Suppressor macrophage (primary cell): ENCODE measurements at regions not wholly inside any gene's neighbourhood (a gene's known extent, or its start where the extent isn't known, plus 50 kb on each side); places are given as distances from the start of the nearest gene placed in this dataset.
"Not testable (repeated sequence)": the region's sequence is repeated elsewhere in the genome, so short reads cannot be mapped to it uniquely, and the experiment has no call there.

Experiments used
- DNase-seq, 4 experiments: peaks; one replicate each; pipeline ENCODE4 v3.0.0-alpha.2; 2020 to 2022

DNA sequence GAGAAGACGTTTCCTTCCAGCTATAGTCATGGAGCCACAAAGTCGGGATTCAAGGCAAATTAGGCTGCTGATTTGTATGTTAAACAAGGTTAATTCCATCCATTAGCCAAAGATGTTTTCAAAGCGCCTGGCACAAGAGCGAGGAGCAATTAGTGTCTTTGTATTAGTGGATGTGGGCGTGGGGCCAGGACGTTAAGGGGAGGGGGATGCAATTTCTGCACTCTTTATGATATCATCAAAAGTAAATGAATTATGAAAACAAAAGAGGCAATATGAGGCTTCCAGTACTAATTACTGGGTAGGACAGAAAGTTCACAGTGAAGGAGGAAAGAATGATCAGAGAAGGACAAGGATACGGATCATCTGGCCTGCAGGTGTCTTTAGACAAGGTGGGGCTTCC lies 230.9 kb upstream of the MSX2 start:
- no peak for DNase-seq

DNA sequence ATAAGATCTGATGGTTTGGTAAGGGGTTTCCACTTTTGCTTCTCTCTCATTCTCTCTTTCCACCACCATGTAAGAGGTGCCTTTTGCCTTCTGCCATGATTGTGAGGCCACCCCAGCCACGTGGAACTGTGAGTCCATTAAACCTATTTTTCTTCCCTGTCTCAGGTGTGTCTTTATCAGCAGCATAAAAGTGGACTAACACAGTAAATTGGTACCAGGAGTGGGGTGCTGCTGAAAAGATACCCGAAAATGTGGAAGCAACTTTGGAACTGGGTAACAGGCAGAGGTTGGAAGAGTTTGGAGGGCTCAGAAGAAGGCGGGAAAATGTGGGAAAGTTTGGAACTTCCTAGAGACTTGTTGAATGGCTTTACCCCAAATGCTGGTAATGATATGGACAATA lies 226.4 kb upstream of the MSX2 start:
- not testable (repeated sequence) for DNase-seq

DNA sequence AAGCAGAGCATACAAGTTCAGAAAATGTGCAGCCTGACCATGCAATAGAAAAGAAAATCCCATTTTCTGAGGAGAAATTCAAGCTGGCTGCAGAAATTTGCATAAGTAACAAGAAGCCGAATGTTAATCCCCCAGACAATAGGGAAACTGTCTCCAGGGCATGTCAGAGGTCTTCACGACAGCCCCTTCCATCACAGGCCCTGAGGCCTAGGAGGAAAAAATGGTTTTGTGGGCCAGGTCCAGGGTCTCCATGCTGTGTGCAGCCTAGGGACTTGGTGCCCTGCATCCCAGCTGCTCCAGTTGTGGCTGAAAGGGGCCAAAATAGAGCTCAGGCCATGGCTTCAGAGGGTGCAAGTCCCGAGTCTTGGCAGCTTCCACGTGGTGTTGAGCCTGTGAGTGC lies 225.8 kb upstream of the MSX2 start:
- not testable (repeated sequence) for DNase-seq

DNA sequence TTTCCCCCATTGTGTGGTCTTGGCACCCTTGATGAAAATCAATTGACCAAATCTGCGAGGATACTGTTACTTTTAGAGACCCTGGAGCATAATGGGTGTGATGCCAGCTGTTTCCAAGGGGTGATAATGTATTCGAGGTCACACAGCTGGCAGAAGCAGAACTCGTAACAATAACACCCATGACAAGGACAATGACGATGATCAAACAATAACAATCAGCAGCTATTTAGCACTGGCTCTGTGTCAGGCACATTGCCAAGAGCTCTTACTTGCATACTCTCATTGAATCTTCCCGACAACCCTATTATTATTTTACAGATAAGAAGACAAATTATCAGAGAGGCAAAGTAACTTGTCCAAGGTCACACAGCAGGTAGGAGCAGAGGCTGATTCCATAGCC lies 223.7 kb upstream of the MSX2 start:
- DNase-seq = no peak

DNA sequence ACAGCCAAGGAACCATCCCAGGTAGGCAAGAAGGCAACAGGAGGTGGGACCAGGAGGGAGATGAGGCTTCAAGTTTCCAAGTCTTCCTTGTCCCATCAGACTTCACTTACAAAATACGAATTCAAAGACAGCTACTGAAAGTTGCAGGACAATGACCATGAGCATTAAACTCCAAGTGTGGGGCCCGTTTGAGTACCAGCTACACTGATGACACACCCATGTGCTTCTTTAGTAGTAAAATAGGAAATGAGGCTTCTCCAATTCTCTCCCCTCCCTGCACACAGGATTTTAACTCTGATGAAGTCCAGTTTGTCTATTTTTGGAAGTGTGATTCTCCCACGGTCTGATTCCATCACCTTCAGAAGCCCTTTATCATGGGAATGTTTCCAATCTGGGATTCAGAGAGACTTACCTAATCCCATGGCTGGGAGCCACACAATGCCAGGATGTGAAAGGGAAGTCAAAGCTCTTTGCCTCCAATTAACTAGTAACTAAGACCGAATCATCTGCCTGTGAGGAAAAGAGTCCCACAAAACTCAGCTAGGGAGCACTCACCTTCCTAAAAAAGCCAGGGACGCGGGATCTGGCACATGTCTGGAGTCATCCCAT lies 222.8 kb upstream of the MSX2 start:
- no peak for DNase-seq

DNA sequence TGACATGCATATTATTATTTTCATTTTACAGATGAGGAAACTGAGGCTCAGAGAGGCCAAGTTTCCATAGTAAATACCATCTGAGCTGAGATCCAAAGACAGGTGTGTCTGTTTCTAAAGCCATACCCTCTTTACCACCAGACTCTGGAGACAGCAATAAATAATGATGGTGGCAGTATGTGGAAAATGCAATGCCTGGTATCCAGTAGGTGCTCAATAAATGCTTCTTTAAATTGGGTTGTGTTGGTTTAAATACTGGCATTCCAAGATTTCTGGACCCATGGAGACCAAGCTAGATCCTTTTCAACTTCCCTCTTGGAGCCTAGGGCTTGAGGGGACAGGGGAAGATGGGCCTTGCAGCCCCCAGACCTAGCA lies 221.3 kb upstream of the MSX2 start:
- DNase-seq = no peak

DNA sequence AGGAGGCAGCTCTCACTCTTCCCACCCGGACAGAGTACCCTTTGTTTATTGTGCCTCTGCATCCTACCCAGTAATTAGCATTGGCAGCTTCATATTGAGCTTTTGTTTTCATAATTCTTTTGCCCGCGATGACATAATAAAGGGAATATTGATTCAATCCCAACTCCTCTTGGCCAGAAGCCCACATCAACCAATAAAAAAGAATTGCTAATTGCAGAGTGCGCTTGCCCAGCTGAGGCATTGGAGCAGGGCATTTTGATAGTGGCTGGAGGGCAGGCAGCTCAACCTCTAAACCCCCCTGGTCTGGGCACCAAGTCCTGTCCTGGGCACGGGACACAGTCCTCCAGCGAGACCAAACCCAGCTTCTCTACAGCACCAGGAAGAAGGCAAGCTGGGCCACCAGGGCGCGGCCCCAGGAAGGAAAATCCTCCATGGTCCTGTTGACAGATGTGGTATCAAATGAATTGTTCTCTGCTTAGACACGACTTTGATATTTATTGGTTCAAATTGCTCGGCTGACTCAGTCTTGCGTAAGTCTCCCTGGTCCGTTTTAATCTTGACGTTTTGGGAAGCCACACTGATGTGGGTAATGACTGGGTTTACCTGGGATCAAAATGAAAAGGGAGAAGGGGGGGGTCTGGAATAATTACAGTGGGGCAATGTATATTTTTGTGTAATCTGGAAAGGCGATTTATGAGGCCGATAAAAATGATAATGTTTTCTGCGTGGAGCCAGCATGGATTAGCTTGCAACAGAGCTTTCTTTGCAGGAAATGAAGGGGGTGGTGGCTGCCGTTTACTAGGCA lies 220.7 kb upstream of the MSX2 start:
- DNase-seq = no peak

DNA sequence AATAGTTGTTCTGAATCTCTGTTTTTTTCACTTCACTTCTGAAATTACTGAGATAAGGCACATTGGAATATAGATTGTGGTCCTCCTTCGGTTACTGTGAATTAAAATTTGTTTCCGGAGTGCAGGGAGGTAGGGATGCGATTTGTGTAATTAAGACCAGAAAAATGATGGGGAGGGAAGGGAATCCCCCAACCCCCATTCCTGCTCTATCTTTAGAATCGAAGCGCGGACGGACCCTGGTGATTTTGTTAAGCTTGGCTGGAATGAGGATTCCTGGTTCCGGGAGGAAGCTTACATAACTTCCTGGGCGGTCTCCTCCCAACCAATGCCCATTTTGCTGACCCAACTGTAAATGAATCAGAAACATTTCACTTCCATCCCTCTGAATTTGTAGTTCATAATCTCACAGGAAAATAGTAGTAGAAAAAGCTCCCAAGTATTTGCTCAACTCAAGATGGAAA lies 220.1 kb upstream of the MSX2 start:
- DNase-seq = no peak

DNA sequence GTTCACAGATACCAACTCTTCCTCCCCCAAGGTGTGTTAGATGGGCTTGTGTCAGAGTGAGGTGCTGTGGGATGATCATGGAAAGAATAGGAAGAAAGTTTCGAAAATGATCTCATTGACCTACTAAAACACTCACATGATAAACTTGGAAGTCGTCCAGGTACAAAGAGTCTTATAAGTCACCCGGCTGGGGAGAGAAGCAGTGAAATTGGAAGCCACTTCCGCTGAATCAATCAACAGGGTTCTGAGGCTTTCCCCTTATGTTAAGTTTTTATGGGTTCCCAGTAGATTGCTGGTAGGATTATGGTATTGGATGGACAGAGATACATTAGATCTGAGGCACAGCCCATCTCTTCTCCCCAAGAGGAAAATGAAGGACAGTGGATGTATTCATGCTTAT lies 218.8 kb upstream of the MSX2 start:
- no peak for DNase-seq

DNA sequence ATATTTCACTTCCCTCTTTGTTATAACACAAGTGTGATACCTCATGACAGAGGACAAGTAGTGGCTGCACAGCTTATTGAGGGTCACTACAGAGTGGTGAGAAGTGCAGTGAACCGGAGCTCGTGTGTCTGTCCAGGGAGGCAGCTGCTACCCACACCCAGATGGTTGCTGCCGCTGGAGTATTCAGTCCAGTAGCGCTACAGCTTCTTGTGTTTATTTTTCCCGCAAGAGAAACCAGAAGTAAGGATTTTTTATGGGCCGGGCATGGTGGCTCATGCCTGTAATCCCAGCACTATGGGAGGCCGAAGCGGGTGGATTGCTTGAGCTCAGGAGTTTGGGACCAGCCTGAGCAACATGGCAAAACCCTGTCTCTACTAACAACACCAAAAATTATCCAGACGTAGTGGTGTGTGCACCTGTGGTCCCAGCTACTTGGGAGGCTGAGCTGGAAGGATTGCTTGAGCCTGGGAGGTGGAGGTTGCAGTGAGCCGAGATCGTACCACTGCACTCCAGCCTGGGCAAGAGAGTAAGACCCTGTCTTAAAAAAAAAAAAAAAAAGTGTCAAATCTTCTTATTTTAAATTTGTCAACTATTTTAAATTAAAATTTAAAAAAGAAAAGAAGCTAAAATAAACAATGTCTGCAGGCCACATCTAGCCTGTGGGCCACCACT lies 213.5 kb upstream of the MSX2 start:
- not testable (repeated sequence) for DNase-seq

DNA sequence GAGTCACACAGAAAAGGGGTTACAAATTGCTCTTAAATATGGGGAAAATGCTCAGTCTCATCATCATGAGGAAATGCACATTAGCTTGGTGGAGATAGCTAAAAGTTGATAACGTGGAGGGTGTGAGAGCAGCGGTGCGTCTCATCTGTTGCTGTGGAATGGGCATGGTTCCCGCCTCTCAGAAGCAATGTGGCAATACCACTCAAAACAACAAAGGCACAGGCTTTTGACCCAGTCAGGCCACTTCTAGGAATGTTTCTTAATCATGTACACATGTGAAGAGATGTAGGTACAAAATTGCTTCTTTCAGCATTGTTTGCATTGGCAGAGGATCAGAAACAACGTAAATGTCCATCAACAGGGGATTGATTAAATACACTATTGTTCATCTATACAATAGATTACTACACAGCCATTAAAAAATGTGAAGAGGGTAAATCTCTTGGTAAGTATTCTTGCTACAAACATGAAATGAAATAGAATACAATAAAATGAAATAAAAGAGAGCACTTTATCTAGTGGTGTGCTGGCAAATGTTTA lies 212.6 kb upstream of the MSX2 start:
- no peak for DNase-seq

DNA sequence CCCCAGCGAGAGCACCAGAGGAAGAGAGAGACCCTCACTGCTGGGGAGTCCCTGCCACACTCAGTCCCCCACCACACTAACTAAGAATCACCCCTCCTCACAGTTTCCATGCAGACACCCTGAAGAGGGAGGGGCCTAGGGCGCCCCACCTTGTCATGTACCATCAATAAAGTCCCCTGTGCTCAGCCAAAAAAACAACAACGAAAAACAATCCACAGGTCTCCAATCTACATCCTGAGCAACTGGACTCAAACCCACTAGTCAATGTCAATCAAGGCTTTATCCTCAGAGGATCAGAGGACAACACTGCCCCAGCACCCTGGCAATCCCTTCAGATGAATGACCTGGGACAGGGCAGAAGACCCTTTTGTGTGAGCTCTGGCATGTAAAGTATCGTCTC lies 210.1 kb upstream of the MSX2 start:
- no peak for DNase-seq

DNA sequence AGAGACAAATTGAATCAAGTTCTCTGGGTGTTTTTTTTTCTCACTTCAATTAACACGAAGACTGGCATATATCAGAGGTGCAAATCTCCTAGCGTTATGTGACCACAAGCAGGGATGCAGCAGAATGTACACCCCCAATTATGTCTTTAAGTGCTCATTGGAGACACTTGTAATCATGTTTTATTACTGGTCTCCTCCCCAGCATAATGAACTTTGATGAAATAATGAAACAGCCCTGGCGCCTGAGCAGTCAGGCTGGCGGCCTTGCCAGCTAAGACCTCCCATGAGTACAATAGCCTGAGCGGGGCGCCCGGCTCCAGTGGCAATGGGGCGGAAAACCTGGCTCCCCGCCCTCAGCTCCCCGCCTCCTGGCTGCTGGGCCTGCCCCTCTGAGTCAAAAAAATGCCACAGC lies 209.4 kb upstream of the MSX2 start:
- DNase-seq = no peak

DNA sequence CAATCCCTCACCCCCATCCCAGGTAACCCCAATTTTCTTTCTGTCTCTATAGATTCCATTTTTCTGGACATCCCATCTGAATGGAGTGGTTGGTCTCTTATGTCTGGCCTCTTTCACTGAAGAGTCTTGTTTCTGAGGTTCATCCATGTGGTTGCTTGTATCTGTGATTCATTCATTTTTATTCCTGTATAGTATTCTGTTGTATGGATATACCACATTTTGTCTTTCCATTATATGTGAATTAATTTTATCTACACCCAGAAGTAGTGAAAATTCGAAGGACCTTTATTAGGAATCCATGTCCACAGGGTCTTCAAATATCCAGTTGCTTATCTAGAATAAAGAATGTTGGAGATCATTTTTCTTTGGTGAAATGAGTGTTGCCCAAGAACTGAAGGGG lies 207.6 kb upstream of the MSX2 start:
- DNase-seq = no peak

DNA sequence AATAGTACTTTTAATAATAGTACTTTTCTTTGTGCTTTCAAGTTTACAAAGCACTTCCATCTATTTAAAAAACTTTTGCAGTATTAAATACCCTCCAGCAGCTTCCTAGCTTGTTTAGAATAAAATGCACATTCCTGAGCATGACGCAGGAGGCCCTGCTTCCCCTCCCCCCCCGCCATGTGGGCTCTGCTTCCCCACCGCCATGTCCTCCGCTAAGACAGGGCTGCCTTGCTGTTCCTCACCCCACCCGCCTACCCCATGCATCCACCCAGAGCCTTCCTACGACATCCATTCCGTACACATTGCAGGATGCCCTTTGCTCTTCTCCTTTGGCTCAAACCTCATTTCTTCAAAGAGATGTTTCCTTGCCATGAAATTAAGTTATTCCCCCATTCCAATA lies 205.9 kb upstream of the MSX2 start:
- no peak for DNase-seq

DNA sequence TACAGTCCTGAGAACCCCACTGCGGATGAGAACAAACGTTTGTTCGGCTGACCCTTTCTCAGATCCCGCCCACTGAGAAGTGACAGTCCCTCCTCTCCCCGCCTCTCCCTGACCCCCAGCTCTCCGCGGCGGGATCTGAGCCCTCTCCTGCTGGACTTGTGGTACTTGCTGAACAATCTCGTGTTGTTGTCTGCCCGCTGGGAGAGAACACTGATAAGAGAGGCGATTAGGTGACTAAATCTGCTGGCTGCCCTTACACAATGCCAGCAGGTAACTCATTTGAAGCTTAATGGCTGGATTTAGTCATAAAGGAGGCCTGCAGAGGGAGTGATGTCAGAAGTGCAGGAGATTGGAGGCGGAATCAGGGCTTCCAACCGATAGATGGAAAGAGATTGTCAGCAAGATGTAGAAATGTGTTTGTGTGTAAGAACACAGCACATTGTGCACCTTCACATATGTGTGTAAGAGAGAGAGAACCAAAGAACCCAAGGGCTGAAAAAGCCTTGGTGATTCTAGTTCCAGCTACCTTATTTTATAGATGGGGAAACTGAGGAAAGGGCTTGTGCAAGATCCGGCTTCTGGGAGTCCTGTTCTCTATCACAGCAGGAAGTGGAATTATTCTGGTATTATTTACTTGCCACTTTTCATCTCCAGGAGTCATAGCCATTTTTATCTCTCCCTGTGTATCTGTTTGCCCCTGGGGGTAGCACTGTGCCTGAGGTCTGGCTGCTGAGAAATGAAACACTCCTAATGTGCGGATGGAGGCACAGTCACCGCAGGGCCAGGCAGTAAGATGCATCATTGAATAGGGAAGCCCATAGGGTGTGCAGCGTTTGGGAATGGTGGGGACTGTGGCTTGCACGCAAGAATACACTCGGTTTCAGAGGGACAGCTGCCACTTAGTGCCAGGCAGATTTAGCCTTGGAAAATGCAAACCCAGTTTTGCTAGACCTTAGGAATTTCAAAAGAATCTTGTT lies 203.7 kb upstream of the MSX2 start:
- no peak for DNase-seq

DNA sequence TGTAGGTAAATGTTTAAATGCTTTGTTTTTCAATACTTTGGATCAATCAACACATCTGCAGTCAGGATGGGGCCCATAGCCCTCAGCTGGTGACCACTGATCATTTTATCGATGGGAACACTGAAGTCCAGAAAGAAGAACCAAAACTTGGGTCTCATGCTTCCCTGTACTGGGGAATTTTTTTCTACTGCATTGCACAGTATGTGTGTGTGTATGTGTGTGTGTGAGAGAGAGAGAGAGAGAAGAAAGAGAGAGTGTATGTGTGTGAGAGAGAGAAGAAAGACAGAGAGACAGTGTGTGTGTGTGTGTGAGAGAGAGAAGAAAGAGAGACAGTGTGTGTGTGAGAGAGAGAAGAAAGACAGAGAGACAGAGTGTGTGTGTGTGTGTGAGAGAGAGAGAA lies 202.9 kb upstream of the MSX2 start:
- peak; percentile 24 to 63 (median 32) for DNase-seq

DNA sequence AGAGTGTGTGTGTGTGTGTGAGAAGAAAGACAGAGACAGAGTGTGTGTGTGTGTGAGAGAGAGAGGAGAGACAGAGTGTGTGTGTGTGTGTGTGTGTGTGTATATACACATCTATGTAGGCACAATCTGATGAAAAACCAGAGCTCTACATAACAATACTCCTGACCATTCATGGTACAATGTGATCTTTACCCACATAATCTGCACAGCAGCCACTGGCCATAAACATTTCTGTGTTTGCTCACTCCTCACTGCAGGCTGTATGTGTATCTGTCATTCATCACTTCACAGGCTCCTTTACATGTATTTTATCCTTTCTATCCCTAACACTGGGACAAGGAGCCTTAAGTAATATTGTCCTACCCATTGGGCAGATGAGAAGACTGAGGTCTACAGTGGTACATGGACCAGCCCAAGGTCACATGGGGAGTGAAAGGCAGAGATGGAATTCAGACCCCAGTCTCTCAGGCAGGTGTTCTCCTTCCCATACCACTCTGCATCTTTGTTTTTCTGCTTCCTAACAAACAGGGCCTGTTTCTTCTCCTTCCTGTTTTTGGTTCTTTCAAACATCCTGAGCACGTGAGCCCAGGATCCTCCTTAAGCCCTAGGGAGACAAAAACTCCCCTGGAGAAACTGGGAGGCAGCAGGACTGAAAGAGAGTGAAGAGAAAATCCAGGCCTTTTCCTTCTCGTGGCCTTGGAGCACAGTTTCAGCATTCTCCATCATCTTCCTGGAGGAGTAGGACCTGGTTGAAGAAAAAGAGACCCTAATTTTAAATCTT lies 201.7 kb upstream of the MSX2 start:
- DNase-seq = peak in 1 of 4 experiments; percentile 12

DNA sequence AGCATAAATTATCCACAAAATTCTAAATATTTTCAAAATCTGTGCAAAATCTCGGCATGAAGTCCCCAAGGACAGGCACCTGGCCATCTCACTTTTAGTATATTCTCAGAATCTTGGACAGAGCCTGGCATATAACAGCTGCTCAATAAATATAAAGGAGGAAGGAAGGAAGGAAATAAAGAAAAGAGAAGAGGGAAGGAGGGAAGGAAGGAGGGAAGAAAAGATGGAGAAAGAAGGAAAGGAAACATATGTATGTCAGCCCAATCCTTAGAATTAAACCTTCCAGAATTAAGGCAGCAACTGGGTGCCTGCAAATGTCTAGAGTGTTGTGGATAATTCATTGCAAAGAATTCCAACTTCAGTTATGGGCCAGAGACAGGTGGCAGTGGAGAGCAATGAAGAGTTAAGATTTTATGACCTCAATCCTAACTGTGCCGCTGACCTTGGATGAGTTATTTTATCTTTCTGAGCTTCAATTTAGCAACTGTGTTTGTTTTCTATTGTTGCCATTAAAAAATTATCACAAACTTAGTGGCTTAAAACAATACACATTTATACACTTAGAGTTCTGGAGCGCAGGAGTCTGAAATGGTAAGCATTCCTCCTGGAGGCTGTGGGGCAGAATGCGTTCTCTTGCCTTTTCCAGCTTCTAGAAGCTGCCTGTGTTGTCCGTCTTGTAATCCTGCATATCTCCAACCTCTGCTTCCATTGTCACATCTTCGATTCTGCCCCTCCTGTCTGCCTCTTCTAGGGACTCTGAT lies 200.9 kb upstream of the MSX2 start:
- DNase-seq = no peak

DNA sequence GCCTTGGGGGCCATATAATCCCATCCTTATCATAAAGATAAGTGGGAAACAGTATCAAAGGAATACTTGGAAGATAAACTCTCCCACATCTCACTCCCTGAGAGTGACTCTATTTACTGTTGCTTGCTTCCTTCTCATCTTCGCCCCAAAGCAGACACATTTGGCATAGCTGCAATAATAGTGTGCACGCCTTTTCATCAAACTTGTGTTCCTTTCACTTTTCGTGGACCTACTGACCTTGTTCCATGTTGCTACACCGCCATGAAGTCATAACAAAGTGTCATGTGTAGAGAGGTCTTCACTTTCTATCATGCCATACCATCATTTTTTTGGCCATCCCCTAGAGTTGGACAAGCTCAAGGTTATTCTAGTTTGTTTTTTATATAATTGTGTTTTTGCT lies 200.0 kb upstream of the MSX2 start:
- no peak for DNase-seq

DNA sequence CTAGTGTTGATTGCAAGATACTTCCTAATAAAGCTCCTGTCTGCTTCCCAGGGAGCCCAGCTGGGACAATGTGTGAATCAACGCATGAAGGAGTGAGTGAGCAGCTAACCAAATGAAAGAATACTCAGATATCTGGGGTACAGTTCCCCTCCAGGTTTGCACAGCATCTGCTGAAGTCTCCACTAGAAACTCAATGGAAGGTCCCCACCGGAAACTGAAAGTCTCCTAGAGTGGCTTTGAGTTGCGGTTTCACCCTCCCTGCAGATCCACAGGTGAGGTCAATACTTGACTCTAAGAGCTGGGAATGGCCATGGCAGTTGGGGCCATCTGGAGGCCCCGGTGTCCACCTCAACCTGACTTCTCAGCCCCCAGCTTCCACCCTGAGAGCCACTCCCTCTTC lies 198.2 kb upstream of the MSX2 start:
- DNase-seq = no peak
